Gastroesophageal sphincter (tissue), 4 donors: ENCODE measurements at regions not wholly inside any gene's neighbourhood (a gene's known extent, or its start where the extent isn't known, plus 50 kb on each side); places are given as distances from the start of the nearest gene placed in this dataset.
"Not testable (repeated sequence)": the region's sequence is repeated elsewhere in the genome, so short reads cannot be mapped to it uniquely, and the experiment has no call there.

Experiments
- ATAC-seq: fragments of 150-250 bp; one replicate; pipeline ENCODE4 v1.9.1; 2016; ENCODE audit warnings: mild to moderate bottlenecking, moderate library complexity
- H3K27ac ChIP-seq, 4 donors: fragments of 200-600 bp; sonication (generic) in 3 of 4; 1 replicate in 3 of 4; 2 replicates in 1 of 4; pipeline ENCODE4 v1.5.1; 2016 to 2019
- H3K27me3 ChIP-seq: fragments of 200-600 bp; sonication (generic); one replicate; pipeline ENCODE4 v1.5.1; 2019
- H3K36me3 ChIP-seq, 2 donors: fragments of 200-600 bp; sonication (generic); one replicate each; pipeline ENCODE4 v1.5.1; 2019; ENCODE audit warnings: control low read depth in 1 of 2
- H3K4me1 ChIP-seq, 3 donors: fragments of 200-600 bp; sonication (generic); 1 replicate in 2 of 3; 2 replicates in 1 of 3; pipeline ENCODE4 v1.5.1; 2016 to 2019; ENCODE audit warnings: control low read depth in 2 of 3
- H3K4me3 ChIP-seq, 2 donors: fragments of 200-600 bp; sonication (generic); one replicate each; pipeline ENCODE4 v1.5.1; 2019; ENCODE audit warnings: mild to moderate bottlenecking in 1 of 2, moderate library complexity in 1 of 2
- H3K9me3 ChIP-seq, 3 donors: fragments of 200-600 bp; sonication (generic); one replicate each; pipeline ENCODE4 v1.5.1; 2017 to 2019; ENCODE audit warnings: control low read depth in 2 of 3
- CTCF ChIP-seq, 4 experiments: fragments of 200-600 bp in 2 of 4; fragments of 450-650 bp in 2 of 4; sonication (generic) in 1 of 4; IDR thresholded peaks; one replicate each; pipeline ENCODE4 v1.5.1; 2017 to 2019; ENCODE audit warnings: antibody characterized with exemption in 4 of 4, mild to moderate bottlenecking in 2 of 4, moderate library complexity in 2 of 4
- EP300 ChIP-seq: sonication (generic); formaldehyde crosslinking; IDR thresholded peaks from one replicate; pipeline ENCODE4 v1.6.1; 2017; ENCODE audit warnings: antibody characterized with exemption, mild to moderate bottlenecking
- POLR2A ChIP-seq, 2 donors: fragments of 450-650 bp; IDR thresholded peaks; one replicate each; pipeline ENCODE4 v1.6.1; 2017; ENCODE audit warnings: antibody characterized with exemption in 2 of 2, mild to moderate bottlenecking in 2 of 2, moderate library complexity in 1 of 2
- POLR2AphosphoS5 ChIP-seq: sonication (generic); formaldehyde crosslinking; IDR thresholded peaks from one replicate; pipeline ENCODE4 v1.6.1; 2017; ENCODE audit warnings: antibody characterized with exemption
- WGBS, 2 donors: methylation state at CpG; one replicate each; pipeline ENCODE4 v1.1.5; 2018; ENCODE audit warnings: low coverage in 1 of 2; 5-methylcytosine and 5-hydroxymethylcytosine counted together

GRCh38 chr2:2582998-2583545 is 252.0 kb upstream of the MYT1L start:
- no peak for TF ChIP-seq POLR2A (IDR thresholded peaks at IDR 0.05)
- TF ChIP-seq EP300: no peak
- no peak for TF ChIP-seq POLR2AphosphoS5
- TF ChIP-seq CTCF (IDR thresholded peaks at IDR 0.05): no peak
- Histone ChIP-seq H3K36me3 (no peaks in the 10 kb centered on the region), H3K27ac (no peak overlapping the region), H3K4me3 (no peak overlapping the region), H3K4me1 (no peaks in the 10 kb centered on the region), H3K9me3 (no peaks in the 10 kb centered on the region), H3K27me3 (no peaks in the 10 kb centered on the region)
- 55 to 85% methylated on average over 2 to 4 of the region's 7 CpGs for WGBS, 2 donors
- ATAC-seq: no peak

GRCh38 chr2:2581331-2582159 is 250.5 kb upstream of the MYT1L start:
- Histone ChIP-seq H3K27me3 (no peaks in the 10 kb centered on the region), H3K36me3 (no peaks in the 10 kb centered on the region), H3K4me3 (peak overlapping the region in 1 of 2 donors; percentile 28), H3K4me1 (no peaks in the 10 kb centered on the region), H3K9me3 (no peaks in the 10 kb centered on the region), H3K27ac (no peak overlapping the region)
- WGBS, 2 donors: 56 to 60% methylated on average over 15 of the region's 28 CpGs
- TF ChIP-seq CTCF (IDR thresholded peaks at IDR 0.05): no peak
- no peak for TF ChIP-seq POLR2AphosphoS5
- no peak for TF ChIP-seq POLR2A (IDR thresholded peaks at IDR 0.05)
- no peak for TF ChIP-seq EP300
- ATAC-seq: no peak

- ATAC-seq, H3K4me1 ChIP-seq, H3K9me3 ChIP-seq, H3K27me3 ChIP-seq, H3K27ac ChIP-seq, H3K4me3 ChIP-seq, H3K36me3 ChIP-seq: not testable (repeated sequence)
- WGBS, 2 donors: 84 to 85% methylated on average over 8 to 14 of the region's 19 CpGs
Measured at GRCh38 chr2:2580841-2581240, 249.8 kb upstream of the MYT1L start.

- Histone ChIP-seq H3K9me3 (no peaks in the 10 kb centered on the region), H3K27ac (no peak overlapping the region), H3K4me3 (no peak overlapping the region), H3K27me3 (no peaks in the 10 kb centered on the region), H3K4me1 (no peaks in the 10 kb centered on the region), H3K36me3 (no peaks in the 10 kb centered on the region)
- TF ChIP-seq CTCF (IDR thresholded peaks at IDR 0.05): no peak
- no peak for TF ChIP-seq POLR2A (IDR thresholded peaks at IDR 0.05)
- no peak for TF ChIP-seq POLR2AphosphoS5
- no peak for ATAC-seq
- 89 to 90% methylated on average over 10 to 17 of the region's 19 CpGs for WGBS, 2 donors
Measured at GRCh38 chr2:2580341-2580740, 249.3 kb upstream of the MYT1L start.

GRCh38 chr2:2579814-2580213 is 248.7 kb upstream of the MYT1L start:
- 72 to 85% methylated on average over 3 to 8 of the region's 8 CpGs for WGBS, 2 donors
- H3K4me1 ChIP-seq: no peaks in the 10 kb centered on the region
- no peak for TF ChIP-seq POLR2AphosphoS5
- no peak for TF ChIP-seq POLR2A (IDR thresholded peaks at IDR 0.05)
- TF ChIP-seq EP300: no peak
- no peak for TF ChIP-seq CTCF (IDR thresholded peaks at IDR 0.05)
- H3K4me3 ChIP-seq: no peak overlapping the region
- H3K9me3 ChIP-seq: no peaks in the 10 kb centered on the region
- H3K27ac ChIP-seq: no peak overlapping the region
- no peaks in the 10 kb centered on the region for H3K27me3 ChIP-seq
- no peak for ATAC-seq
- no peaks in the 10 kb centered on the region for H3K36me3 ChIP-seq
